ENCODE measurements at regions not wholly inside any gene's neighbourhood (a gene's known extent, or its start where the extent isn't known, plus 50 kb on each side); places are given as distances from the start of the nearest gene placed in this dataset.
"Not testable (repeated sequence)": the region's sequence is repeated elsewhere in the genome, so short reads cannot be mapped to it uniquely, and the experiment has no call there.

- DNase-seq: not testable (repeated sequence)
Measured at GRCh38 chr4:104326991-104327694, 167.6 kb downstream of the CXXC4 start.

- DNase-seq: no peak
Measured at GRCh38 chr4:104302731-104303130, 192.0 kb downstream of the CXXC4 start.

- DNase-seq: no peak
Measured at GRCh38 chr4:104294811-104295210, 199.9 kb downstream of the CXXC4 start.

- DNase-seq: no peak
Measured at GRCh38 chr4:104286867-104287266, 207.8 kb downstream of the CXXC4 start.

- no peak for DNase-seq
Measured at GRCh38 chr4:104283303-104283702, 211.4 kb downstream of the CXXC4 start.

GRCh38 chr4:104279744-104280143 lies 214.9 kb downstream of the CXXC4 start:
- DNase-seq: no peak

- DNase-seq: no peak
Measured at GRCh38 chr4:104272966-104273365, 221.7 kb downstream of the CXXC4 start.

GRCh38 chr4:104269603-104270002 lies 225.1 kb downstream of the CXXC4 start:
- DNase-seq: not testable (repeated sequence)

GRCh38 chr4:104263100-104263499 lies 231.6 kb downstream of the CXXC4 start:
- no peak for DNase-seq

- DNase-seq: no peak
Measured at GRCh38 chr4:104262678-104263077, 232.0 kb downstream of the CXXC4 start.

- DNase-seq: no peak
Measured at GRCh38 chr4:104248726-104249125, 246.0 kb downstream of the CXXC4 start.

- no peak for DNase-seq
Measured at GRCh38 chr4:104235967-104236366, 258.7 kb downstream of the CXXC4 start.

- DNase-seq: no peak
Measured at GRCh38 chr4:104217526-104217925, 277.2 kb downstream of the CXXC4 start.

- no peak for DNase-seq
Measured at GRCh38 chr4:104211657-104212056, 283.0 kb downstream of the CXXC4 start.

GRCh38 chr4:104210420-104210819 lies 284.3 kb downstream of the CXXC4 start:
- DNase-seq: no peak

- DNase-seq: no peak
Measured at GRCh38 chr4:104206784-104207183, 287.9 kb downstream of the CXXC4 start.

- no peak for DNase-seq
Measured at GRCh38 chr4:104205116-104205515, 289.6 kb downstream of the CXXC4 start.

GRCh38 chr4:104188301-104188700 lies 306.4 kb downstream of the CXXC4 start:
- no peak for DNase-seq

- no peak for DNase-seq
Measured at GRCh38 chr4:104169437-104169836, 325.3 kb downstream of the CXXC4 start.

GRCh38 chr4:104166749-104167148 lies 327.9 kb downstream of the CXXC4 start:
- DNase-seq: no peak

- DNase-seq: no peak
Measured at GRCh38 chr4:104163820-104164219, 330.9 kb downstream of the CXXC4 start.

GRCh38 chr4:104146048-104146447 lies 348.6 kb downstream of the CXXC4 start:
- DNase-seq: no peak

- DNase-seq: no peak
Measured at GRCh38 chr4:104138116-104138515, 356.6 kb downstream of the CXXC4 start.

GRCh38 chr4:104129243-104129642 lies 365.5 kb downstream of the CXXC4 start:
- no peak for DNase-seq

- DNase-seq: no peak
Measured at GRCh38 chr4:104128850-104129213, 365.9 kb downstream of the CXXC4 start.
